OCI-LY1 (cell line): ENCODE measurements at regions not wholly inside any gene's neighbourhood (a gene's known extent, or its start where the extent isn't known, plus 50 kb on each side); places are given as distances from the start of the nearest gene placed in this dataset.

Source experiments
- H2AFZ ChIP-seq: fragments of 200-600 bp; sonication (generic), shearing (Covaris generic); 2 replicates; pipeline ENCODE4 v1.6.0; 2014; ENCODE audit warnings: antibody characterized with exemption, mild to moderate bottlenecking, low read length
- H3F3A ChIP-seq: fragments of 200-600 bp; sonication (generic), shearing (Covaris generic); 2 replicates; pipeline ENCODE4 v1.6.0; 2014; ENCODE audit warnings: mild to moderate bottlenecking, antibody characterized with exemption, low read length, moderate library complexity; ENCODE audit not compliant: insufficient read depth
- H3K27ac ChIP-seq: fragments of 200-600 bp; sonication (generic); 2 replicates; pipeline ENCODE4 v1.5.1; 2014; ENCODE audit warnings: low read length, mixed run types, mild to moderate bottlenecking, low read depth; ENCODE audit not compliant: poor library complexity, severe bottlenecking
- H3K27me3 ChIP-seq: fragments of 200-600 bp; sonication (generic); 2 replicates; pipeline ENCODE4 v1.6.0; 2014; ENCODE audit warnings: antibody characterized with exemption, mild to moderate bottlenecking, low read length, moderate library complexity; ENCODE audit not compliant: insufficient read depth
- H3K36me3 ChIP-seq: fragments of 200-600 bp; sonication (generic); 2 replicates; pipeline ENCODE4 v1.6.1; 2014; ENCODE audit warnings: mild to moderate bottlenecking, antibody characterized with exemption, low read length, moderate library complexity, mixed read lengths; ENCODE audit not compliant: insufficient read depth
- H3K4me1 ChIP-seq: fragments of 200-600 bp; sonication (generic); 2 replicates; pipeline ENCODE4 v1.5.1; 2014; ENCODE audit warnings: mild to moderate bottlenecking, low read length, moderate library complexity; ENCODE audit not compliant: insufficient read depth, severe bottlenecking
- H3K4me2 ChIP-seq: fragments of 200-600 bp; sonication (generic), shearing (Covaris generic); 2 replicates; pipeline ENCODE4 v1.6.1; 2014; ENCODE audit warnings: low read length
- H3K4me3 ChIP-seq: fragments of 200-600 bp; sonication (generic); 2 replicates; pipeline ENCODE4 v1.5.1; 2014; ENCODE audit warnings: low read length, low read depth, mild to moderate bottlenecking, mixed read lengths; ENCODE audit not compliant: poor library complexity, severe bottlenecking
- H3K79me2 ChIP-seq: fragments of 200-600 bp; shearing (Covaris generic); 2 replicates; pipeline ENCODE4 v1.6.1; 2016; ENCODE audit warnings: mixed run types, low read length, mixed read lengths; ENCODE audit not compliant: insufficient read depth
- H3K9ac ChIP-seq: fragments of 200-600 bp; sonication (generic), shearing (Covaris generic); 2 replicates; pipeline ENCODE4 v1.6.1; 2014; ENCODE audit warnings: mild to moderate bottlenecking, low read length, mixed read lengths
- H3K9me2 ChIP-seq: fragments of 200-600 bp; sonication (generic), shearing (Covaris generic); 2 replicates; pipeline ENCODE4 v1.6.1; 2014; ENCODE audit warnings: low read depth, mild to moderate bottlenecking, low read length, mixed read lengths
- H3K9me3 ChIP-seq: fragments of 200-600 bp; shearing (Covaris generic); 2 replicates; pipeline ENCODE4 v1.6.1; 2014; ENCODE audit warnings: low read length, mixed read lengths
- H4K20me1 ChIP-seq: fragments of 200-600 bp; sonication (generic), shearing (Covaris generic); 2 replicates; pipeline ENCODE4 v1.6.0; 2016; ENCODE audit warnings: mild to moderate bottlenecking, low read length; ENCODE audit not compliant: insufficient read depth
- CTCF ChIP-seq: fragments of 200-600 bp; sonication (generic), shearing (Covaris generic); IDR thresholded peaks from 2 replicates; pipeline ENCODE4 v1.5.1; 2017; ENCODE audit warnings: mild to moderate bottlenecking, antibody characterized with exemption, low read length, moderate library complexity, mixed read lengths
- EZH2 ChIP-seq: fragments of 200-600 bp; sonication (generic), shearing (Covaris generic); IDR thresholded peaks from 2 replicates; pipeline ENCODE4 v1.8.0; 2017; ENCODE audit warnings: borderline replicate concordance, mixed run types, mild to moderate bottlenecking, antibody characterized with exemption, low read length, moderate library complexity, mixed read lengths

DNA sequence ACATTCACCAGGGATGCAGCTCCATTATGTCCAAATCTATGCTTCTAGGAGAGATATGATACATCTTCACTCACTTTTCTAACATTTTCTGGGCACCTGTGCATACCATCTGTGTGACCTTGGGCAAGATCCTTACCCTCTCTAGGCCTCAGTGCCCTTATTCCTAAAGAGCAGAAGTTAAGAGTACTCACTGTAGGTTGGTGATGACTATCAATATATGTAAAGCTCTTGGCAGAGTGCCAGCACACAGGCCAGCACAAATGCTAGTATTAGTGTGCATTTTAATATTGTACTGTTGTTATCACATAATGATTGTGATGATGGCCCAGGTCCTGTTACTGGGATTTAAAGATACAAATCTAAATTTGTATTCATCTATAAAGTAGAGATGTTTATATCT, 199.2 kb downstream of the RAD51AP2 start:
- no peak overlapping the region for H2AFZ ChIP-seq
- no peaks in the 10 kb centered on the region for H4K20me1 ChIP-seq
- H3F3A ChIP-seq = no peaks in the 10 kb centered on the region
- H3K9me3 ChIP-seq = no peaks in the 10 kb centered on the region
- H3K4me1 ChIP-seq = no peaks in the 10 kb centered on the region
- no peaks in the 10 kb centered on the region for H3K79me2 ChIP-seq
- no peak overlapping the region for H3K4me2 ChIP-seq
- no peaks in the 10 kb centered on the region for H3K9me2 ChIP-seq
- no peak overlapping the region for H3K9ac ChIP-seq
- no peak overlapping the region for H3K4me3 ChIP-seq
- no peaks in the 10 kb centered on the region for H3K27me3 ChIP-seq
- TF ChIP-seq CTCF (no peak), EZH2 (no peak)
- no peak overlapping the region for H3K27ac ChIP-seq
- H3K36me3 ChIP-seq = no peaks in the 10 kb centered on the region

- no peaks in the 10 kb centered on the region for H3K36me3 ChIP-seq
- H3K9me2 ChIP-seq = no peaks in the 10 kb centered on the region
- H3K4me3 ChIP-seq = no peak overlapping the region
- H3K79me2 ChIP-seq = no peaks in the 10 kb centered on the region
- no peaks in the 10 kb centered on the region for H3K9me3 ChIP-seq
- TF ChIP-seq CTCF = no peak
- TF ChIP-seq EZH2 = no peak
- no peak overlapping the region for H3K4me2 ChIP-seq
- no peaks in the 10 kb centered on the region for H4K20me1 ChIP-seq
- H3K9ac ChIP-seq = no peak overlapping the region
- H3K4me1 ChIP-seq = no peaks in the 10 kb centered on the region
- H3K27ac ChIP-seq = no peak overlapping the region
- H3K27me3 ChIP-seq = no peaks in the 10 kb centered on the region
- no peaks in the 10 kb centered on the region for H3F3A ChIP-seq
- H2AFZ ChIP-seq = no peak overlapping the region
These were observed 200.2 kb downstream of the RAD51AP2 start for GRCh38 chr2:17318013-17318412.

DNA sequence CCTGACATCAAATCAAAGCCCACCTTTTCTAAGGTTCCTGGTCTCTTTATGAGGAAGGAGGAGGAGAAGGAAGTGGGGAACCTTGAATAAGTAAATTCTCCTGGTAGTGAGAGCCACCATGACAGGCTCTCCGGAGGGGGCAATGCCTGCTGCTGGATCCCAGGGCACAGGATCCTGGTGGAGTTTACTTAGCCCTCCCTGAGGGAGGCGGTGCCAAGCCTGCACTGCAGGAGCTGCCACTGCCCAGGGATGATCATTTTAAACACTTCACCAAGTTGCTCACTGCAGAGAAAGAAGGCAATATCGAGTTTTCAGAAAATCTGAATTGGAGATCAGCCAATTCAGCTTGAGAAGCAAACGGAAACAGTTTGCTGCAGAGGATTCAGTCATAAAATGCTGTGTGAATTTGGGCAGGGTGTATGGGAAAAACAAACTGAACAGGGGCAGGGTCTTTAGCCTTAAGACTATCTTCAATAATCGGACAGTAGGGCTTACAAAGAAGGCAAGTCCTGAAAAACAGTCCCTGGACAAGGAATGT, 200.7 kb downstream of the RAD51AP2 start:
- no peak overlapping the region for H3K4me3 ChIP-seq
- H3F3A ChIP-seq = no peaks in the 10 kb centered on the region
- no peaks in the 10 kb centered on the region for H3K9me2 ChIP-seq
- no peaks in the 10 kb centered on the region for H3K36me3 ChIP-seq
- no peak overlapping the region for H2AFZ ChIP-seq
- no peak overlapping the region for H3K9ac ChIP-seq
- no peaks in the 10 kb centered on the region for H3K9me3 ChIP-seq
- TF ChIP-seq CTCF = no peak
- no peak for TF ChIP-seq EZH2
- H4K20me1 ChIP-seq = no peaks in the 10 kb centered on the region
- no peaks in the 10 kb centered on the region for H3K4me1 ChIP-seq
- no peaks in the 10 kb centered on the region for H3K79me2 ChIP-seq
- H3K4me2 ChIP-seq = no peak overlapping the region
- no peak overlapping the region for H3K27ac ChIP-seq
- no peaks in the 10 kb centered on the region for H3K27me3 ChIP-seq
